SK-N-SH (cell line): ENCODE measurements at regions not wholly inside any gene's neighbourhood (a gene's known extent, or its start where the extent isn't known, plus 50 kb on each side); places are given as distances from the start of the nearest gene placed in this dataset.

Experiments used
- CTCF ChIA-PET: fragments of 300-600, 350-600 bp; formaldehyde crosslinking; extraction: SDS; loops from one replicate; lab custom pipeline; 2021; lab: Yijun Ruan, JAX
- POLR2A ChIA-PET: fragments of 350-600 bp; sonication (Branson Sonifier 250); formaldehyde crosslinking; extraction: SDS; loops from one replicate; lab custom pipeline; 2020; ENCODE audit warnings: antibody characterized with exemption, inconsistent platforms; lab: Yijun Ruan, JAX
- DNase-seq: peaks from one replicate; pipeline ENCODE4 v3.0.0; 2012
- H2AFZ ChIP-seq: fragments of 200-600 bp; sonication (generic); 2 replicates; pipeline ENCODE4 v1.8.1; 2016; ENCODE audit warnings: antibody characterized with exemption, mild to moderate bottlenecking, low read depth
- H3F3A ChIP-seq: fragments of 200-600 bp; sonication (generic); replicated peaks from 2 replicates; pipeline ENCODE3; 2016; ENCODE audit warnings: antibody characterized with exemption, mild to moderate bottlenecking; ENCODE audit not compliant: insufficient read depth
- H3K27ac ChIP-seq, 2 experiments: fragments of 200-500 bp in 1 of 2; fragments of 200-600 bp in 1 of 2; sonication (Bioruptor generic) in 1 of 2; sonication (generic), shearing (Covaris generic) in 1 of 2; 2 replicates each; pipeline versions ENCODE4 v1.5.1 to v1.6.1; 2014 to 2016; ENCODE audit warnings: low read depth in 2 of 2, inconsistent platforms in 1 of 2, low read length in 1 of 2, mild to moderate bottlenecking in 1 of 2, mixed read lengths in 1 of 2
- H3K27me3 ChIP-seq: fragments of 200-600 bp; sonication (generic), shearing (Covaris generic); 2 replicates; pipeline ENCODE4 v1.6.1; 2016; ENCODE audit warnings: mixed run types; ENCODE audit not compliant: insufficient read depth
- H3K36me3 ChIP-seq, 2 experiments: fragments of 200-500 bp in 1 of 2; fragments of 200-600 bp in 1 of 2; sonication (Bioruptor generic) in 1 of 2; sonication (generic) in 1 of 2; replicated peaks in 1 of 2; 2 replicates each; pipeline versions ENCODE3 to v1.5.1; 2014 to 2016; ENCODE audit warnings: low read length in 1 of 2, mild to moderate bottlenecking in 1 of 2; ENCODE audit not compliant: insufficient read depth in 2 of 2, control insufficient read depth in 1 of 2
- H3K4me1 ChIP-seq, 2 experiments: fragments of 200-500 bp in 1 of 2; fragments of 200-600 bp in 1 of 2; sonication (Bioruptor generic) in 1 of 2; sonication (generic), shearing (Covaris generic) in 1 of 2; 2 replicates each; pipeline versions ENCODE4 v1.5.1 to v1.6.1; 2014 to 2016; ENCODE audit warnings: low read depth in 1 of 2, low read length in 1 of 2, mixed run types in 1 of 2; ENCODE audit not compliant: insufficient read depth in 2 of 2, control insufficient read depth in 1 of 2
- H3K4me2 ChIP-seq: fragments of 200-600 bp; sonication (generic), shearing (Covaris generic); 2 replicates; pipeline ENCODE4 v1.6.1; 2017; ENCODE audit warnings: mixed run types
- H3K4me3 ChIP-seq, 2 experiments: fragments of 200-500 bp in 1 of 2; fragments of 200-600 bp in 1 of 2; sonication (Bioruptor generic) in 1 of 2; sonication (generic), shearing (Covaris generic) in 1 of 2; 2 replicates each; pipeline versions ENCODE4 v1.5.1 to v1.8.1; 2014 to 2016; ENCODE audit warnings: low read depth in 2 of 2, inconsistent platforms in 1 of 2, low read length in 1 of 2, mild to moderate bottlenecking in 1 of 2, mixed read lengths in 1 of 2, moderate library complexity in 1 of 2
- H3K79me2 ChIP-seq: fragments of 200-600 bp; sonication (generic); 2 replicates; pipeline ENCODE4 v1.8.1; 2017; ENCODE audit warnings: mild to moderate bottlenecking; ENCODE audit not compliant: insufficient read depth
- H3K9ac ChIP-seq: fragments of 200-600 bp; sonication (generic); 2 replicates; pipeline ENCODE4 v1.6.1; 2017; ENCODE audit warnings: mixed run types
- H3K9me2 ChIP-seq: fragments of 200-600 bp; sonication (generic); 2 replicates; pipeline ENCODE4 v1.6.1; 2017; ENCODE audit warnings: mixed run types
- H3K9me3 ChIP-seq: fragments of 200-600 bp; sonication (generic); 2 replicates; pipeline ENCODE4 v1.6.1; 2017; ENCODE audit warnings: mixed run types, mild to moderate bottlenecking, moderate library complexity
- H4K20me1 ChIP-seq: fragments of 200-600 bp; sonication (generic); 2 replicates; pipeline ENCODE4 v1.6.1; 2017; ENCODE audit warnings: mild to moderate bottlenecking, mixed run types; ENCODE audit not compliant: insufficient read depth
- CHD2 ChIP-seq: fragments of 150-350 bp; IDR thresholded peaks from 2 replicates; pipeline ENCODE4 v1.6.1; 2018; ENCODE audit warnings: low read length; ENCODE audit not compliant: partially characterized antibody
- EZH2phosphoT487 ChIP-seq: fragments of 200-600 bp; sonication (generic); IDR thresholded peaks from 2 replicates; pipeline ENCODE4 v1.6.1; 2017; ENCODE audit warnings: low read depth, mixed run types, mild to moderate bottlenecking, antibody characterized with exemption, moderate library complexity, borderline replicate concordance
- FOSL2 ChIP-seq: IDR thresholded peaks from 2 replicates; pipeline ENCODE4 v1.4.0; 2012; ENCODE audit warnings: low read depth, mild to moderate bottlenecking, moderate library complexity, borderline replicate concordance
- FOXM1 ChIP-seq: IDR thresholded peaks from 2 replicates; pipeline ENCODE4 v1.4.0; 2012; ENCODE audit warnings: low read depth, mild to moderate bottlenecking
- GATA2 ChIP-seq: sonication (generic); formaldehyde crosslinking; IDR thresholded peaks from 2 replicates; pipeline ENCODE4 v1.5.0; 2020; ENCODE audit warnings: mild to moderate bottlenecking, missing genetic modification reagents
- IRF3 ChIP-seq: fragments of 150-350 bp; IDR thresholded peaks from 2 replicates; pipeline ENCODE4 v1.6.1; 2016; ENCODE audit warnings: mild to moderate bottlenecking, low read depth, low read length
- JUND ChIP-seq: IDR thresholded peaks from 2 replicates; pipeline ENCODE4 v1.4.0; 2012
- NRF1 ChIP-seq: IDR thresholded peaks from 2 replicates; pipeline ENCODE4 v1.6.1; 2012; ENCODE audit warnings: low read depth, mild to moderate bottlenecking, low read length
- RAD21 ChIP-seq: IDR thresholded peaks from 2 replicates; pipeline ENCODE4 v1.6.1; 2012; ENCODE audit warnings: mild to moderate bottlenecking, low read length
- REST ChIP-seq: IDR thresholded peaks from 2 replicates; pipeline ENCODE4 v1.6.1; 2012; ENCODE audit warnings: mild to moderate bottlenecking, low read depth, low read length, moderate library complexity
- SIN3A ChIP-seq: IDR thresholded peaks from 2 replicates; pipeline ENCODE4 v1.6.1; 2012; ENCODE audit warnings: low read depth, mild to moderate bottlenecking, low read length, moderate library complexity, borderline replicate concordance
- SMC3 ChIP-seq: IDR thresholded peaks from 2 replicates; pipeline ENCODE4 v1.6.1; 2012; ENCODE audit warnings: low read depth, low read length, improper control_type of control experiment
- TAF1 ChIP-seq: IDR thresholded peaks from 2 replicates; pipeline ENCODE4 v1.6.1; 2012; ENCODE audit warnings: low read depth, mild to moderate bottlenecking, low read length, moderate library complexity, borderline replicate concordance
- USF1 ChIP-seq: IDR thresholded peaks from 2 replicates; pipeline ENCODE4 v1.4.0; 2012; ENCODE audit warnings: low read depth, borderline replicate concordance
- USF2 ChIP-seq: fragments of 150-350 bp; IDR thresholded peaks from 2 replicates; pipeline ENCODE4 v1.6.1; 2017; ENCODE audit warnings: antibody characterized with exemption, low read length, low read depth, borderline replicate concordance
- YY1 ChIP-seq: IDR thresholded peaks from 2 replicates; pipeline ENCODE4 v1.4.0; 2012; ENCODE audit warnings: low read depth, mild to moderate bottlenecking
- ZBTB33 ChIP-seq: IDR thresholded peaks from 2 replicates; pipeline ENCODE4 v1.4.0; 2012; ENCODE audit warnings: low read depth, borderline replicate concordance
- WGBS: methylation state at CpG from one replicate; pipeline ENCODE4 v1.1.6; 2017; ENCODE audit warnings: low lambda C conversion rate; 5-methylcytosine and 5-hydroxymethylcytosine counted together

- no peak for DNase-seq
- no peak overlapping the region for H3K27ac ChIP-seq
- H3K79me2 ChIP-seq = no peaks in the 10 kb centered on the region
- no peaks in the 10 kb centered on the region for H3K4me1 ChIP-seq
- H4K20me1 ChIP-seq = no peaks in the 10 kb centered on the region
- no peaks in the 10 kb centered on the region for H3K36me3 ChIP-seq
- H2AFZ ChIP-seq = no peak overlapping the region
- H3K27me3 ChIP-seq = no peaks in the 10 kb centered on the region
- no peak overlapping the region for H3K9ac ChIP-seq
- H3K4me2 ChIP-seq = no peak overlapping the region
- no peak for TF ChIP-seq GATA2 (CRISPR knock-in tag)
- no peak for TF ChIP-seq CHD2
- no peak for TF ChIP-seq FOSL2
- TF ChIP-seq USF1 = no peak
- TF ChIP-seq NRF1 = no peak
- TF ChIP-seq IRF3 = no peak
- TF ChIP-seq TAF1 = no peak
- TF ChIP-seq YY1 = no peak
- TF ChIP-seq JUND = no peak
- TF ChIP-seq ZBTB33 = no peak
- no peak for TF ChIP-seq REST
- TF ChIP-seq EZH2phosphoT487 = no peak
- no peak for TF ChIP-seq SIN3A
- no peak for TF ChIP-seq USF2
- TF ChIP-seq FOXM1 = no peak
- no peak for TF ChIP-seq RAD21
- TF ChIP-seq SMC3 = no peak
- no peak overlapping the region for H3K4me3 ChIP-seq
- ChIA-PET POLR2A (no interaction called here), CTCF (no interaction called here)
- no peaks in the 10 kb centered on the region for H3K9me3 ChIP-seq
- H3K9me2 ChIP-seq = no peaks in the 10 kb centered on the region
- WGBS = 11% methylated on average over 4 of the region's 6 CpGs
- no peaks in the 10 kb centered on the region for H3F3A ChIP-seq
Measured at GRCh38 chr5:26227245-26227644, 811.1 kb downstream of the CDH9 start.
